T-helper 17 cell (primary cell): ENCODE measurements at regions not wholly inside any gene's neighbourhood (a gene's known extent, or its start where the extent isn't known, plus 50 kb on each side); places are given as distances from the start of the nearest gene placed in this dataset.

Experiments
- ATAC-seq: fragments of 150-1000 bp; cut with Tn5 transposase; 2 replicates; pipeline ENCODE4 v1.10.0; 2021; ENCODE audit warnings: mild to moderate bottlenecking, moderate library complexity
- DNase-seq, 3 donors: peaks; one replicate each; pipeline versions ENCODE4 v3.0.0 to v3.0.0-alpha.2; 2020 to 2021
- H3K9me3 ChIP-seq: one replicate; pipeline ENCODE4 v1.7.0; 2013; ENCODE audit warnings: low read length, mild to moderate bottlenecking; ENCODE audit not compliant: control insufficient read depth, poor library complexity, severe bottlenecking
- H3K27ac Mint-ChIP-seq: one replicate; pipeline ENCODE4 v1.8.0; 2022; ENCODE audit warnings: mild to moderate bottlenecking, moderate library complexity, mixed read lengths
- H3K27me3 Mint-ChIP-seq: one replicate; pipeline ENCODE4 v1.8.0; 2022; ENCODE audit warnings: mixed read lengths
- H3K36me3 Mint-ChIP-seq: one replicate; pipeline ENCODE4 v1.8.0; 2022; ENCODE audit warnings: low read depth, mixed read lengths
- H3K4me1 Mint-ChIP-seq: one replicate; pipeline ENCODE4 v1.8.0; 2022; ENCODE audit warnings: mild to moderate bottlenecking, mixed read lengths
- H3K4me3 Mint-ChIP-seq: one replicate; pipeline ENCODE4 v1.8.0; 2022; ENCODE audit warnings: mild to moderate bottlenecking, moderate library complexity, mixed read lengths

DNA sequence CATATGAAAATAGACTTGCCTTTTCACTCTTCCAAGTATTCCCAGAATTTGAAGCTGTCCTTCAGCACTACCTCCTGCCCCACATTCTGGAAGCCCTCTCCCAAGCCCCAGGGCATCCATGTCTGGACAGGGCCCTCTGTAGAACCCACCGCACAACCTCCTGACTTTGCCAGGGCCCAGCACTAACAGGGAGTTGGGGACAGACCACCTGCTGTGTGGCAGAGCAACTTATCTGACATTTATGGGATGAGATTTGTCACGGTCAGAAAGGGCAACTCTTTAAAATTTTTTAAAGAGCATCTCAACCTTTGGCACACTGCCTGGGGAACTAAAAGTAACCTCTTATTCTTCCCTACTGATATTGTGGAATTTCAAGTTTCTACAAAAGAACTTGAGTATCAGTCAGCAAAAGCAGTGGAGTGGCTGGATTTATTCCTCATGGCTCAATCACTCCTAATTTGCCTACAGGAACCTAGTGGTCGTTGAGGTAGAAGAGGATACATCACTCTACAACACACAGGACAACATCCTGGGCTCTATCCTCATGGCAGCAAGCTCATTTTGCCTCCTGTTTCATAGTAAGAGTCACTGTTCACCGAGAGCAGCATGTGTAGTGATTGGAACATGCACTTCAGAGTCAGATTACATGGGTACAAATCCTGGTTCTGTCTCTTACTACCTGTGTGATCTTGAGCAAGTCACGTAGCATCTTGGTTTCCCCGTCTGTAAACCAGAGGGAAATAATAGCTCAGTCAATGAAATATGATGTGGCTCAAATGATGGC is 285.3 kb downstream of the ENC1 start:
- no peaks in the 10 kb centered on the region for H3K9me3 ChIP-seq
- H3K27me3 Mint-ChIP-seq, result peaks cover 12% of the 10 kb centered on the region
- ATAC-seq, result no peak
- H3K36me3 Mint-ChIP-seq, result no peaks in the 10 kb centered on the region
- no peaks in the 10 kb centered on the region for H3K4me1 Mint-ChIP-seq
- no peak overlapping the region for H3K27ac Mint-ChIP-seq
- H3K4me3 Mint-ChIP-seq, result no peak overlapping the region
- no peak for DNase-seq

DNA sequence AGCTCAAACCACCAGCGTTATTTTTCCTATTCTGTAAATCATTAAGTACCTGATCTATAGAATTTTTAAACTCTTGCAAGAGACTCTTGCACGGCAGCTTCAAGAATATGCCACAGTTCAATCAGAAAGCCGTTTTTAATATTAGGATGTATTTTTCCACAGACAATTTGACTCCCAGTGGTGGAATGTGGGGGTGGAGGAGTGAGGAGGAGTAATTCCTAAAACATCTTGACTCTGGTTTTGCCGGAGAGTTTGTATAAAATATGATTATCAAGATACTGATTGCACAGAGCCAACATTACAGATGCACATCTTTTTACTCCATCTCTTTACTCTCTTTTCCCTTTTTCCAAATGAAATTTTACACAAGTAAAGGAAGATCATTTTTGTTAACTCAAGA is 288.3 kb downstream of the ENC1 start:
- no peak for ATAC-seq
- Mint-ChIP-seq H3K27me3 (peaks cover 16% of the 10 kb centered on the region), H3K36me3 (no peaks in the 10 kb centered on the region), H3K4me3 (no peak overlapping the region), H3K4me1 (no peaks in the 10 kb centered on the region), H3K27ac (no peak overlapping the region)
- no peaks in the 10 kb centered on the region for H3K9me3 ChIP-seq
- no peak for DNase-seq

DNA sequence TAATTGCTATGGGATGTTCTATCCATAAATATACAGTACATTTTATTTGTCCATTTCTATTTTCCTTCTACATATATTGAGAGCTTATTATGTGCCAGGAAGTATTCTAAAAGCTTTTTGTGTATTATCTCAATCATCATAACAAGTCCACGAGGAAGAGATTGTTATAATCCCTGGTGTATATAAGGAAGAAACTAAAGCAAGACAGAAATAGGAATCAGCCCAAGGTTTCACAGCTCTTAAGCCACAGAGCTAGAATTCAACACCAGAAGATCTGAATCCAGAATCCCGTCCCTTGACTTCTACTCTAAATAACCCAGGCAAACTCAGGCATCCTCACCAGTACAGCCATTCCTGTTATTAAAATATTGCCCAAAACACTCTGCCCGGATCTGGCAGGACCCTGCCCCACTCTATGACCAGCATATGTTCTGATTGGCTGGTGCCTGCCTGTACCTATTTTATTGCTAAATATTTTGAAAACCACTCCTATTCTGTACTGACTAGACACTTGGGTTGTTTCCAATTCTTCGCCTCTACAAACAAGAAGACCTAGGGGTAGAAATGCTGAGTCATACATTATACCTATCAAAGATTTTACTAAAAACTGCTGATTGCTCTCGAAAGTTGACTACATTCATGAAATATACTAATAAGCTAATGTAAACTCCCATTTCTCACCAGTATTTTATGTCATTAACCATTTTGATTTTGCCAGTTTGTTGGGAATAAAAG is 297.4 kb downstream of the ENC1 start:
- no peak for DNase-seq
- Mint-ChIP-seq H3K36me3 (no peaks in the 10 kb centered on the region), H3K4me3 (no peak overlapping the region), H3K4me1 (no peaks in the 10 kb centered on the region), H3K27ac (no peak overlapping the region), H3K27me3 (peaks cover 19% of the 10 kb centered on the region)
- H3K9me3 ChIP-seq, result no peaks in the 10 kb centered on the region
- ATAC-seq, result no peak

DNA sequence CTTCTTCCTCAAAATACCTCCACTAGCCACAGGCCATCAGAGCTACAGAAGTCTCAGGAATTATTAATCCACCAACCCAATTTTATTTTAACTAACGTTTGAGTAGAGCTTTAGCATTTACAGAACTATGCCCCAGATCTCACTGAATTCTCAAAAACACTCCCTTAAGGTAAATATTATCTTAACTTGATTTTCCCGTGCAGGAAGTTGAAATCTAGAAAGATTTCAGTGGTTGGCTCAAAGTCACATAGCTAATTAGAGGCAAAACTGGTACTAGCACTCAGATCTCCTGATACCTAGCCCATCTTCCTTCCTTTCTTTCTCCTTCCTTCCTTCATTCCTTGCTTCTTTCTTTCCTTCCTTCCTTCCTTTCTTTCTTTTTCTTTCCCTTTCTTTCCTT is 298.3 kb downstream of the ENC1 start:
- H3K27ac Mint-ChIP-seq, result no peak overlapping the region
- ATAC-seq, result no peak
- H3K4me3 Mint-ChIP-seq, result no peak overlapping the region
- no peaks in the 10 kb centered on the region for H3K4me1 Mint-ChIP-seq
- DNase-seq, result no peak
- no peaks in the 10 kb centered on the region for H3K36me3 Mint-ChIP-seq
- peaks cover 27% of the 10 kb centered on the region for H3K27me3 Mint-ChIP-seq
- no peaks in the 10 kb centered on the region for H3K9me3 ChIP-seq

DNA sequence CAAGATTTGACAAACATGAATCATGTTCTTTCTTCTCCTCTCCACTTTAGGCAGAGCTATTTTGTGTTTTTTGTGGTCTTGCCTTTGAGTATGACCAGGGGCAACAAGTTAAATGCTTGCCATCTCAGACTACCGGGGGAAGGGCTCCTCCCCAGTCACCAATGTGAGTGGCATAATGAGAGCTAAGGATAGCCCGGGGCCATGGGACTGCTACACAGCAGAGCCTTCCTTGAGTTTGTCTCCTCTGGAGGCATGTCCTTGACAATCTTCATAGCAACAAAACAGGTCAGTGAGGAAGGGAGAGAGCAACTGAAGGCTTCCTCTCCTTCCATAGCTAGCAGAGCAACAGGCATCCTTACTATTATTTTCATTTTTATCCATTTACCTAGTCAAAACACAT is 299.3 kb downstream of the ENC1 start:
- ATAC-seq, result no peak
- Mint-ChIP-seq H3K4me3 (no peak overlapping the region), H3K36me3 (no peaks in the 10 kb centered on the region), H3K27ac (no peak overlapping the region), H3K27me3 (peaks cover 28% of the 10 kb centered on the region), H3K4me1 (no peaks in the 10 kb centered on the region)
- no peaks in the 10 kb centered on the region for H3K9me3 ChIP-seq
- no peak for DNase-seq

DNA sequence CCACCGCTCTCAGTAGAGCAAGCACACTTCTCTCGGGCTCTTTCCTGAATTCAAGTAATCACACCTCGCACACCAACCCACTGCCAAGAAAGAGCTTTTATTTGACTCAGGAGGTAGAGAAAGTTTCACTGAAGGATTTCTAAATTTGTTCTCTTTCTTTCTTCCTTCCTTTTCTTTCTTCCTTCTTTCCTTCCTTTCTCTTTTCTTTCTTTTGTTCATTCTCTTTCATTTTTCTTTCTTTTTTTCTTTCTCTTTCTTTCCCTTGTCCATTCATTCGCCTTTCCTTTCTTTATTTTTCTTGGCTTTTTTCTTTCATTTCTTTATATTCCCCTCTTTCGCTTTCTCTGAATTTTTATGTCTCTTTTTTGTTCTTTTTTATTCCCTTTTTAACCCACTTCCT is 300.1 kb downstream of the ENC1 start:
- H3K9me3 ChIP-seq, result no peaks in the 10 kb centered on the region
- ATAC-seq (no peak), DNase-seq (no peak)
- Mint-ChIP-seq H3K27me3 (peaks cover 31% of the 10 kb centered on the region), H3K36me3 (no peaks in the 10 kb centered on the region), H3K27ac (no peak overlapping the region), H3K4me1 (no peaks in the 10 kb centered on the region), H3K4me3 (no peak overlapping the region)

DNA sequence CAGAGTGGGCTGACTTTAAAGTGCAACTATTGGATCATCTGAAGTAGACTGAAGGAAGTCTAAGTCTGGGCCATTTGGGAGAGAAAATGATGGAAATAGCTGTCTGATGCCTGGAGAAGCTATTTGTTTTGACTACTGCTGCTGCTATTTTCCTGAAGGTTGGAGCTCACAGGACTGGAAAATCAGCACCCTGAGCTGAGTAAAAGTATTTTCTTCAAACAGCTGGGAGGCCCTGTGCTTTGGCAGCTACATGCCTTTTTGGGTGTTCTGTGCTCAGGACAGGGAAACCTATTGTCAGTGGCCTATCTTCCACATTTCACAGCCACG is 302.6 kb downstream of the ENC1 start:
- H3K9me3 ChIP-seq, result no peaks in the 10 kb centered on the region
- Mint-ChIP-seq H3K36me3 (no peaks in the 10 kb centered on the region), H3K4me3 (no peak overlapping the region), H3K4me1 (no peaks in the 10 kb centered on the region), H3K27me3 (peaks cover 54% of the 10 kb centered on the region), H3K27ac (no peak overlapping the region)
- DNase-seq (no peak), ATAC-seq (no peak)

DNA sequence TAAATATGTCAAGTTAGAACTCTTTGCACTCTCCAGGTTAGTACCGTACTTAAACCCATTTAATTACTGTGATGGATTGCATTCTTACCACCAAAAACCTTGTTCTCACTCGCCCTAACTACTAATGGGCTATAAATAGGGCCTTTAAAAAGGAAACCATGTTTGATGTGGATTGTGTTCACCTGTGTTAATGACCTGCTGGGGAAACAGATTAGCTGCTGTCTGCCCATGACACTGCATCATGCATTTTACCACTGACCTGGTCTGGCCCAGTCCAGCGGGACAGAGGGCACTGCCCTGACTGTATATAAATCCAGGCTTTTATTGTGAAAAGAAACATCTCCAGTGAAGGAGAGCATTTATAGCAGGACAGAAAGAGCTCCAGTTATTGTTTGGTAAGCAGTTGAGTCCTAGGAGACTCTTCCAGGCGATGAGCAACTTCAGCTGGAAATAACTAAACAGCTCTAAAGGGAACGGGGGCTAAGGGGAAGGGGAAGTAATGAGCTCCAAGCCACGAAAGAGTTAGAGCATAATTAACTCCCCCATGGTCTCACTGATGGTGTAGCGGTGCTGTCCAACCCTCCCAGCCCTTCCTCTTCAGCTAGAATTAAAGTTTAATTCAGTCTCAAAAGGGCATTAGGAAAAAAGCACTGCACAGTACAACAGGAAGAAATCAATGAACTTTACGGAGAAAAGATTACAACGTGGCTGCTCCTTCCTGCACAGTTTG is 303.1 kb downstream of the ENC1 start:
- Mint-ChIP-seq H3K36me3 (no peaks in the 10 kb centered on the region), H3K4me1 (no peaks in the 10 kb centered on the region)

DNA sequence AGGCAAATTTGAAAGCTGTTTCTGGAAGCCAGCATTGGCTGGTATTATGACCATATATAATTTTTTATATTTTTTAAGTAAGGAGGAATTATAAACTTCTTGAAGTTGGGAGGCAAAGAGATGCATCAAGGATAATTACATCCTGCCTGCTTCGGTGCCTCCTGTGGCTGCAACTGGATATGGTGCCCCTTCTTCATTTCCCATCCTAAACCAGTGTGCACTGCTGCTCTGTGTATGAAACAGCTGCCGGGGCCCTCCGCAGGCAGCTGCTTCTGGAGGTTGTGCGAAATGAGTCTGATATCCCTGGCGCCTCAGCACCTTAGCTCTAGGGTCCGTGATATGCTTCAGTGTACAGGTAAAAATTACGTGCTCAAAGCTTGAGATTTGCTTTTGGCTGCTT is 304.2 kb downstream of the ENC1 start:
- H3K4me1 Mint-ChIP-seq, result no peaks in the 10 kb centered on the region
- no peaks in the 10 kb centered on the region for H3K9me3 ChIP-seq
- no peaks in the 10 kb centered on the region for H3K36me3 Mint-ChIP-seq
- H3K27me3 Mint-ChIP-seq, result peaks cover 62% of the 10 kb centered on the region
- no peak for ATAC-seq
- H3K4me3 Mint-ChIP-seq, result no peak overlapping the region
- H3K27ac Mint-ChIP-seq, result no peak overlapping the region
- DNase-seq, result no peak

More for the DNA sequence above, 303.1 kb downstream of the ENC1 start:
- H3K27ac Mint-ChIP-seq, result no peak overlapping the region
- ATAC-seq (no peak), DNase-seq (no peak)
- no peak overlapping the region for H3K4me3 Mint-ChIP-seq
- no peaks in the 10 kb centered on the region for H3K9me3 ChIP-seq
- peaks cover 58% of the 10 kb centered on the region for H3K27me3 Mint-ChIP-seq

DNA sequence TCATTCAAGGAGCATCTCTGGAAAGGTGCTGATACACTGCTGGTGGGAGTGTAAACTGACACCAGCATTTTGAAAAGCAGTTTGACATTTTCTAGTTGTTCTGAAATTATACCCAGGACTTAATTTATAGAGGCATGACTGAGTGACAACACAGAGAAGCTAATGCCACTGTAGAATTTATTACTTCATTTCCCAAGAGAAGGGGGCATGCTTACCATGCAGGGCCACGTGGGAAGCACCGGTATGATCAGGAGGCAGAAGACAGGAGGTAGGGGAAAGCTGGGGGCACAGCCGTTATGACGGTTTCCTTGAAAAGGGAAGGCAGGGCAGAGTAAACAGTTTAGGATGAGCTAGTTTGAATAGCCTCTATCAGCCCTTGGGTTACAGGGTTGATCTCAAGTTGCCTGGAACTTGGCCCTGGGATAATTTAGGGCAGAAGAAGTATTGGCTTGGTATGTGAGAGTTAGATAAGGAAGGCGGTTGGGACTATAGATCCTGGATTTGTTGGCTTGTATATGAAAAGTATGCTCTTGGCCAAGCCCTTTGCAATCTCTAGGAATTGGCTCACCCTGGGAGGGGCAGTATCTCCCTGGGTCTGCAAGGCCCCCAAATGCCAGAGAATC is 305.7 kb downstream of the ENC1 start:
- DNase-seq (no peak), ATAC-seq (no peak)
- Mint-ChIP-seq H3K4me1 (peaks cover 2% of the 10 kb centered on the region), H3K36me3 (no peaks in the 10 kb centered on the region), H3K4me3 (no peak overlapping the region), H3K27me3 (peaks cover 54% of the 10 kb centered on the region), H3K27ac (no peak overlapping the region)
- no peaks in the 10 kb centered on the region for H3K9me3 ChIP-seq

DNA sequence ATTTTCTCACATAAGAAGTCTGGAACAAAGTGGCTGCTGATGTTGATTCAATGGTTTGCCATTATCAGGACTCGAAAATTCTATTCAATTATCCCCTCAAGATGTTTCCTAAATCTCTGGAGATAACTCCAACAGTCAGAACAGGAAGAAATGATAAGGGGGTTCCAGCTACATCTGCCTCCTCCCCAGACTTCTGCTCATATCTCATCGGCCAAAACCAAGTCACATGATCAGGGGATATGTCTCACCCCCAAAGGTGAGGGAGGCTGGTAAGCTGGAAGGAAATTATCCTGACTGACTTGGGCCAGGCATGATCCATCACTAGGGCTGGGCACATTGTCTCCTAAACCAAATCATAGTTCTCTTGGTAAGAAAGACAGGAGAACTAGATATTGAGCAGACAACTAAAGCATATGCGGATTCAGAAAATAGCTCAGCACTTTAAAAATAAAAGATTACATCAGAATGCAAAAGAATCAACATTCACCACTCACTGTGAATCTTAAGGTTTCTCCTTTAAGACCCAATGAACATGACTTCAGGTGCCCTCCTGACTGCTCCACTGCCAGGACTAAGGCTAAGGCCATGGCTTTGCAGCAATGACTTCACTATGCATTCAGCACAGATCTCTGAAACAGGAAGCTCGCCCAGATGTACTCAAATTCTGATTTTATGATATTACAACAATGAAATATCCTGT is 306.3 kb downstream of the ENC1 start:
- Mint-ChIP-seq H3K4me3 (no peak overlapping the region), H3K4me1 (peaks cover 2% of the 10 kb centered on the region), H3K27me3 (peaks cover 54% of the 10 kb centered on the region), H3K27ac (no peak overlapping the region), H3K36me3 (no peaks in the 10 kb centered on the region)
- DNase-seq, result no peak
- no peak for ATAC-seq
- no peaks in the 10 kb centered on the region for H3K9me3 ChIP-seq

DNA sequence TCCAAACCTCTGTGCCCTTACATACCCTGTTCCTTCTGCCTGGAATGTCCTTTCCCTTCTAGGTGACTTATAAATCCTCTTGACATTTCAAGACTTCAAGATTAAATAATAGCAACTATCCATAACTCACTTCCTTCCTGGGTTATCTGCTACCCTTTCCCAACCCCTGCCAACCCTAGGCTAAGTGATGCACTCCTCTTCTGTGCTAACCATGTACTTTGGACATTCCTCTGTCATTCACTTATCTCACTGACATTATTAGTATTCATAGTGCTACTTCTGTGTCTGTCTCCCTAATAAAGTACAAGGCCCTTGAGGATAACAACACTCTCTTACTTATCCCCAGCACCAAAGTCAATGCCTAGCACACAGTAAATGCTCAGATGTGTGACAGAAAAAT is 307.1 kb downstream of the ENC1 start:
- peaks cover 54% of the 10 kb centered on the region for H3K27me3 Mint-ChIP-seq
- peaks cover 2% of the 10 kb centered on the region for H3K4me1 Mint-ChIP-seq
- H3K27ac Mint-ChIP-seq, result no peak overlapping the region
- no peak overlapping the region for H3K4me3 Mint-ChIP-seq
- no peaks in the 10 kb centered on the region for H3K9me3 ChIP-seq
- DNase-seq, result no peak
- H3K36me3 Mint-ChIP-seq, result no peaks in the 10 kb centered on the region
- ATAC-seq, result no peak

DNA sequence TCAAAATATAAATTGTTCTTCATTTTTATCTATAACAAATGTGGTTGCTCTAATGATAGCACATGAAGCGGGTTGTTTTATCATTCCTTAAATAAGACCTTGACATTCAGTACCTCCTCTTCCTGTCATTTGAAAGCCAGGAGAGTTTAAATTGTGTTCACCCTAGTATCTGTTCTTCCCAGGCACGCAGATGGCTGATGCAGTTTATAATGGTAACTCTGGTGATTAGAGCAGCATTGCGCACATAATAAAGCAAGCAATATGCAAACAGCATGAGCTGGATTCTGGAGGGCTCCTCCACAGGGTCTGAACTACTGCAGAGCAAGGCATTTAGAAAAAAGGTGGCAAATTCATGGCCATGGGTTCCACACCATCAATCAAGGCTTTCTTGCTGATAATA is 307.8 kb downstream of the ENC1 start:
- no peak overlapping the region for H3K27ac Mint-ChIP-seq
- ATAC-seq, result no peak
- no peak overlapping the region for H3K4me3 Mint-ChIP-seq
- peaks cover 51% of the 10 kb centered on the region for H3K27me3 Mint-ChIP-seq
- H3K9me3 ChIP-seq, result no peaks in the 10 kb centered on the region
- peaks cover 2% of the 10 kb centered on the region for H3K4me1 Mint-ChIP-seq
- DNase-seq, result no peak
- H3K36me3 Mint-ChIP-seq, result no peaks in the 10 kb centered on the region
